HG03432 (cell line): ENCODE measurements at regions not wholly inside any gene's neighbourhood (a gene's known extent, or its start where the extent isn't known, plus 50 kb on each side); places are given as distances from the start of the nearest gene placed in this dataset.

Experiments
- ATAC-seq: cut with Tn5 transposase; IDR thresholded peaks from one replicate; pipeline ENCODE4 v1.9.1; 2021; ENCODE audit warnings: mild to moderate bottlenecking, moderate library complexity; ENCODE audit not compliant: unreplicated experiment

GRCh38 chr4:56099378-56099786 lies 150.6 kb downstream of the CEP135 start:
- no peak for ATAC-seq

GRCh38 chr4:56093576-56093975 lies 144.8 kb downstream of the CEP135 start:
- ATAC-seq, result no peak

GRCh38 chr4:56092540-56092939 lies 143.8 kb downstream of the CEP135 start:
- ATAC-seq, result no peak

- ATAC-seq, result no peak
Observed at GRCh38 chr4:56086561-56086960, 137.8 kb downstream of the CEP135 start.

- no peak for ATAC-seq
Observed at GRCh38 chr4:56086073-56086541, 137.4 kb downstream of the CEP135 start.

- no peak for ATAC-seq
Observed at GRCh38 chr4:56085275-56085674, 136.5 kb downstream of the CEP135 start.

GRCh38 chr4:56084851-56085250 lies 136.1 kb downstream of the CEP135 start:
- no peak for ATAC-seq
